Karpas-422 (cell line): ENCODE measurements at regions not wholly inside any gene's neighbourhood (a gene's known extent, or its start where the extent isn't known, plus 50 kb on each side); places are given as distances from the start of the nearest gene placed in this dataset.
"Not testable (repeated sequence)": the region's sequence is repeated elsewhere in the genome, so short reads cannot be mapped to it uniquely, and the experiment has no call there.

Source experiments
- DNase-seq: peaks from one replicate; pipeline ENCODE4 v3.0.0-alpha.2; 2015
- H2AFZ ChIP-seq: fragments of 200-600 bp; sonication (generic); 2 replicates; pipeline ENCODE4 v1.6.1; 2014; ENCODE audit warnings: antibody characterized with exemption, low read length, mixed read lengths
- H3K27ac ChIP-seq: fragments of 200-600 bp; sonication (generic); 2 replicates; pipeline ENCODE4 v1.5.1; 2014; ENCODE audit warnings: mild to moderate bottlenecking, low read length, moderate library complexity
- H3K27me3 ChIP-seq: fragments of 200-600 bp; sonication (generic); 2 replicates; pipeline ENCODE4 v1.6.1; 2014; ENCODE audit warnings: low read length, mixed read lengths
- H3K36me3 ChIP-seq: fragments of 200-600 bp; sonication (generic); 2 replicates; pipeline ENCODE4 v1.6.1; 2014; ENCODE audit warnings: low read length, mixed read lengths; ENCODE audit not compliant: insufficient read depth
- H3K4me1 ChIP-seq: fragments of 200-600 bp; sonication (generic); 2 replicates; pipeline ENCODE4 v1.6.1; 2014; ENCODE audit warnings: mild to moderate bottlenecking, low read length, mixed read lengths
- H3K4me2 ChIP-seq: fragments of 200-600 bp; sonication (generic); 2 replicates; pipeline ENCODE4 v1.6.1; 2014; ENCODE audit warnings: low read length, low read depth, mild to moderate bottlenecking; ENCODE audit not compliant: poor library complexity, severe bottlenecking
- H3K4me3 ChIP-seq: fragments of 200-600 bp; sonication (generic); 2 replicates; pipeline ENCODE4 v1.5.1; 2014; ENCODE audit warnings: mild to moderate bottlenecking, antibody characterized with exemption, low read length, mixed read lengths
- H3K79me2 ChIP-seq: fragments of 200-600 bp; sonication (generic); 2 replicates; pipeline ENCODE4 v1.6.1; 2014; ENCODE audit warnings: mild to moderate bottlenecking, low read length, mixed read lengths
- H3K9ac ChIP-seq: fragments of 200-600 bp; sonication (generic); 2 replicates; pipeline ENCODE4 v1.6.0; 2014; ENCODE audit warnings: low read length
- H3K9me2 ChIP-seq: fragments of 200-600 bp; sonication (generic), shearing (Covaris generic); replicated peaks from 2 replicates; pipeline ENCODE4 v1.6.0; 2014; ENCODE audit warnings: mild to moderate bottlenecking, low read length, moderate library complexity; ENCODE audit not compliant: insufficient read depth
- H3K9me3 ChIP-seq: fragments of 300-700, 200-600 bp; sonication (generic); 2 replicates; pipeline ENCODE4 v1.6.1; 2014; ENCODE audit warnings: low read length, mixed read lengths
- H4K20me1 ChIP-seq: fragments of 200-600 bp; sonication (generic); 2 replicates; pipeline ENCODE4 v1.6.1; 2014; ENCODE audit warnings: mild to moderate bottlenecking, antibody characterized with exemption, low read length, low read depth; ENCODE audit not compliant: insufficient read depth

DNA sequence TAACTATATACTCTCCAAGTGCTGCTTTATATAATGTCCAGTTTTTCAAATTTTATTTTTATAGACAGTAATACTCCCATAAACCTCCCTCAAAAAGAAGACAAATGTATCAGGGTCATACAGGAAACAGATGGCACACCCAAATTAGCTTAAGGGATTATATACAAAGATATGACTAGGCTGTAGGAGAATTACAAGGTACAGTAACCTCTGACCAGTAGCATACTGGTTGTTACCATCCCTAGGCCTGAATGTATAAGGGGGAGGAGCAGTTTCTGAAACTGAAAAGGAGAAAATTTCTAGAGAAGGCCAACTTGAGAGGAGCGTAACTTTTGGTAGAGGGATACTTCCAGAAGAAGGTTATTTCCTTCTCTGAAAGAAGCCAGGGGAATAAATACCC is 122.6 kb upstream of the NBPF19 start:
- H3K4me2 ChIP-seq, H3K27me3 ChIP-seq, H4K20me1 ChIP-seq, H3K4me3 ChIP-seq, H3K4me1 ChIP-seq, DNase-seq, H3K27ac ChIP-seq, H3K9ac ChIP-seq, H3K9me3 ChIP-seq, H2AFZ ChIP-seq, H3K79me2 ChIP-seq, H3K9me2 ChIP-seq, H3K36me3 ChIP-seq: not testable (repeated sequence)

DNA sequence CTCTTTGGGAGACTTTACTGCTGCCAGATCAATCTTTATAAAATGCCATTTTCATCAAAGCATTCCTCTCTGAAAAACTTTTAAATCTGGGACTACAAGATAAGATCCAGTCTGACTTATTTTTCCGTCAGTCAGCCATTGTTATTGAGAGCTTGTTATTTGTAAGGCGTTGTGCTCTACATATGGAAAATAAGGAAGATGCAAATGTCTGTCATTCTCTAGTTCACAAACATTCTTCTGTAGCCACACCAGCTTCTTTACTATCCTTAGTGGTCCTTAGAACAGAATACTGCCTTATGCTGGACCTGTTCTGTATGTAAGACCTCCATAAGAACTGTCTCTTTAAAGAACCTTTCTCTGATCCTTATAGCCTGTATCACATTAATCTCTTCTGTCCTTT is 120.3 kb upstream of the NBPF19 start:
- not testable (repeated sequence) for DNase-seq, H3K9me2 ChIP-seq, H3K4me2 ChIP-seq, H3K9me3 ChIP-seq, H3K4me1 ChIP-seq, H3K4me3 ChIP-seq, H3K36me3 ChIP-seq, H2AFZ ChIP-seq, H3K79me2 ChIP-seq, H3K27me3 ChIP-seq, H3K9ac ChIP-seq, H3K27ac ChIP-seq, H4K20me1 ChIP-seq

DNA sequence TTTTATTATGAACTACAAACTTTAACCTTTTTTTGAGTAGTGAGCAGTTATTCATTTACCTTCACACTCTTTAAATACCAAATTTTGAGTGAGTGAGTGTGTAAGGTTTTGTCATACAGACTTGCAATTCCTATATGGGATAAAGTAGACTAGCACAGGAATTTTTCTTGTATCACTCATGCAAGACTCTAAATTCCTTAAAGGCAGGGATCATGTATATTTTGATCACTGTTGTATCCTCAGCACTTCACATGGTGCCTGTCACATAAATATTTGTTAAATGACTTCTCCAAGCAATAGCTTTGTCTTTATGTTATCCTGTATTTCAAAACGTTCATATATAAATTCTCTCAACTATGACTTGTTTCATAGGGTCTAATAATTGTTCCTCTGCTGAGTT is 119.1 kb upstream of the NBPF19 start:
- H3K9me3 ChIP-seq, H3K9me2 ChIP-seq, H3K27me3 ChIP-seq, H4K20me1 ChIP-seq, DNase-seq, H2AFZ ChIP-seq, H3K36me3 ChIP-seq, H3K9ac ChIP-seq, H3K4me2 ChIP-seq, H3K4me3 ChIP-seq, H3K4me1 ChIP-seq, H3K27ac ChIP-seq, H3K79me2 ChIP-seq: not testable (repeated sequence)

DNA sequence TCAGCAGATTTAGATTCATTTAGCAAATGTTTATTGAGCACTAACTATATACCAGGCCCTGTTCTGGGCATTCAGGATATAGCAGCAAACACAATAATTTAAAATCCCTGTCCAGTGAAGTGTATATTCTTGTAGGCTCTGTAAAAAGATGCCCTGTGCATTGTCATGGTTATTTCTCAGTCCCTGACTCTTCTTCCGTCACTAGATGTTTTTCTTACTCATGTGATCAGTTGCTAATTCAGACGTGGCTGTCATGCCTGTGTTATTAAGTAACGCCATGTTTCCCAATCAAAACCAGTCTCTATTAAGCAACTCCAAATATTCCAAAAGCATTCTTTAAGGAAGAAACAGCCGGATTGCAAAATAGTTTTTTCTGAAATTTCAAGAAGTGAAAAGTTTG is 118.7 kb upstream of the NBPF19 start:
- H3K4me1 ChIP-seq, H3K36me3 ChIP-seq, H3K27me3 ChIP-seq, H3K27ac ChIP-seq, H3K9me3 ChIP-seq, H3K9me2 ChIP-seq, H4K20me1 ChIP-seq, H3K4me2 ChIP-seq, H3K4me3 ChIP-seq, H3K79me2 ChIP-seq, DNase-seq, H2AFZ ChIP-seq, H3K9ac ChIP-seq: not testable (repeated sequence)

DNA sequence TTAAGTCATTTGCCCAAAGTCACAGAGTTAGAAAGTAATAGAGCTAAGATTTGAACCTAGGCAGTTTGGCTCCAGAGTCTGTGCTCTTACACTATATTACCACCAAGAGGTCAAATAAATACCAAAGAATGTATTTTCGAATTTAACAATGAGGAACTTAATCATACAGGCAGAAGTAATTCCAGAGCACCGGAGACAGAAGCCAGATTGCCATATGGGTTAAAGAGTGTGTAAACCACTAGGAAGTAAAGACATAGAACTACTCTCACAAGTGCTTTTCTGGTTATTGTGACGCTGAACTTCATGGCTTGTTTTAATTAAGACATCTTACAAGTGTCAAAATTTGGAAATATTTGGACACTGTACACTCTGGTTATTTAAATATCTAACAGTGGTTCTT is 114.5 kb upstream of the NBPF19 start:
- H3K4me1 ChIP-seq, H3K27ac ChIP-seq, H3K9me3 ChIP-seq, H3K4me3 ChIP-seq, DNase-seq, H3K4me2 ChIP-seq, H4K20me1 ChIP-seq, H3K36me3 ChIP-seq, H3K27me3 ChIP-seq, H3K79me2 ChIP-seq, H3K9me2 ChIP-seq, H2AFZ ChIP-seq, H3K9ac ChIP-seq: not testable (repeated sequence)

DNA sequence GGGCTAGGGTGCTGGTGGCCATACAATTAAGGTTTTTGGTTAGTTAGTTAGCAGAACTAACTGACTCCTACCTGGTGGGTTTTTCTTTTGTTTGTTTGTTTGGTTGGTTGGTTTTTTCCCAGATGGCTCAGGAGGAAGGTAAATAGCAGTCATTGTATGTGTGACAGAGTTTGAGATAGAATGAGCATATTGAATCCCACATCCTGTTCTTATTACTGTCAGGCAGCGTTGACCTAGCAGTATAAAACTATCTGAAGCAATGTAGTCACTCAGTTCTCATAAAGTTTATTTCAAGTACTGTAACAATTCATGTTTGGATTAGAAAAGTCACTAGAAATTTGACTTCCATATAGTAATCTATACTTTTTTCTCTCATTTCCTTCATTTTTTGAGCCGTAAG is 113.5 kb upstream of the NBPF19 start:
- not testable (repeated sequence) for H3K36me3 ChIP-seq, H3K9ac ChIP-seq, DNase-seq, H4K20me1 ChIP-seq, H3K4me2 ChIP-seq, H2AFZ ChIP-seq, H3K4me3 ChIP-seq, H3K9me3 ChIP-seq, H3K27me3 ChIP-seq, H3K4me1 ChIP-seq, H3K27ac ChIP-seq, H3K9me2 ChIP-seq, H3K79me2 ChIP-seq

DNA sequence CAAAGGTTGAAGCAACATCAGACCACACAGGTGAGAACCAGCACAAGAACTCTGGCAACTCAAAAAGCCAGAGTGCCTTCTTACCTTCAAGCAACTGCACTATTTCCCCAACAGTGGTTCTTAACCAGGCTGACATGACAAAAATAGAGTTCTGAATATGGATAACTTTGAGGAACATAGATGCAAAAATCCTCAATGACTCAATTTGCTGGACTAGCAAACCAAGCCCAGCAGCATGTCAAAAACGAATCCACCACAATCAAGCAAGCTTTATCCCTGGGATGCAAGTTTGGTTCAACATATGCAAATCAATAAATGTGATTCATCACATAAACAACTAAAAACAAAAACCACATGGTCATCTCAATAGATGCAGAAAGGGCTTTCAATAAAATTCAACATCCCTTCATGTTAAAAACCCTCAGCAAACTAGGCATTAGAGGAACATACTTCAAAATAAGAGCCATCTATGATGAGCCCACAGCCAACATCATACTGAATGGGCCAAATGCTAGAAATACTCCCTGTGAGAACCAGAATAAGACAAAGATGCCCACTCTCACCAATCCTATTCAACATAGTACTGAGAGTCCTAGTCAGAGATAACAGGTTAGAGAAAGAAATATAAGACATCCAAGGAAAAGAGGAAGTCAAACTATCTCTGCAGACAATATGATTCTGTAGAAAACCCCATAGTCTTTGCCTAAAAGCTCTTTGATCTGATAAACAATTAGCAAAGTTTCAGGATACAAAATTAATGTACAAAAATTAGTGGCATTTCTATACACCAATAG is 110.5 kb upstream of the NBPF19 start:
- not testable (repeated sequence) for H3K4me3 ChIP-seq, H3K4me1 ChIP-seq, H3K4me2 ChIP-seq, H2AFZ ChIP-seq, H3K27ac ChIP-seq, DNase-seq, H3K9me2 ChIP-seq, H3K79me2 ChIP-seq, H4K20me1 ChIP-seq, H3K27me3 ChIP-seq, H3K9ac ChIP-seq, H3K36me3 ChIP-seq, H3K9me3 ChIP-seq

DNA sequence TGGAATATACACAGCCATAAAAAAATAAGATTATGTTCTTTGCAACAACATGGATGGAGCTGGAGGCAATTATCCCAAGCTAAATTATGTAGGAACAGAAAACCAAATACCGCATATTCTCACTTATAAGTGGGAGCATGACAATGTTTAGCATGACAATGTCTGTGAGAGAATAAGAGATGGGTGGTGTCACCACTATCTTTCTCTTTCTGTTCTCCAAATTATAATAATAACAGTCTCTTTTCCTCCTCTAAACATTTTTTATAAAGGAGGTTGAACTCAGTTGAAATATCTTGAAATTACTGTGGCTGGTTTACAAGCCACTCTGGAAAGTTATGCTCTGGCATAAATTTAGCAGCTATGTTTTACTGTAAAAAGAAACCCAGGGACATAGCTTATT is 108.4 kb upstream of the NBPF19 start:
- H3K36me3 ChIP-seq, H3K9me3 ChIP-seq, DNase-seq: not testable (repeated sequence)

DNA sequence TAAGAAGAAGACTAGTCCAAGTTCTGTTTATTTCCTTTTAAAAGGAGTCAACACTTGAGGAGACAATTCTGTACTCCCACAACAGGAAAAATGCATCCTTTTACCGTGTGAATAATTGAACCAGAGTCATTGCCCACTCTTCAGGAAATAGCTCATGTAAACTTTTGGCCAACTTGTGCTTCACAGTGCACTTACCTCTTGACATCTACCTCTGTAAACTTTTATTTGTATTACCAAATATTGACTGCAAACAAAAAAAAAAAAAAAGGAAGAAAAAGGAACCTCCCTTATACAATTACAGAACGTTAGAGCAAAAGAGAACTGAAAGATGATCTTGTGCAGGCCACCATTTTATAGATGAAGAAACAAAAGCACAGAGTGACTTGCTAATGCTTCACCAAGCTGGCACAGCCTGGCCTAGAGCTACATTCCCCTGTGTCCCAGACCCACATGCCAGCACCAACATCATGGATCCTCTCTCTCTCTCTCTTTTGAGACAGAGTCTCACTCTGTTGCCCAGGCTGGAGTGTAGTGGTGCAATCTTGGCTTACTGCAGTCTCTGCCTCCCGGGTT is 107.3 kb upstream of the NBPF19 start:
- not testable (repeated sequence) for H3K9me2 ChIP-seq, H3K4me3 ChIP-seq, H3K79me2 ChIP-seq, H3K9me3 ChIP-seq, H3K4me2 ChIP-seq, H3K9ac ChIP-seq, H3K27me3 ChIP-seq, H3K4me1 ChIP-seq, DNase-seq, H4K20me1 ChIP-seq, H3K27ac ChIP-seq, H3K36me3 ChIP-seq, H2AFZ ChIP-seq

More for the DNA sequence above, 108.4 kb upstream of the NBPF19 start:
- H3K79me2 ChIP-seq, H3K9me2 ChIP-seq, H3K4me1 ChIP-seq, H3K27ac ChIP-seq, H3K4me2 ChIP-seq, H4K20me1 ChIP-seq, H2AFZ ChIP-seq, H3K9ac ChIP-seq, H3K4me3 ChIP-seq, H3K27me3 ChIP-seq: not testable (repeated sequence)
